ENCODE measurements at regions not wholly inside any gene's neighbourhood (a gene's known extent, or its start where the extent isn't known, plus 50 kb on each side); places are given as distances from the start of the nearest gene placed in this dataset.
"Not testable (repeated sequence)": the region's sequence is repeated elsewhere in the genome, so short reads cannot be mapped to it uniquely, and the experiment has no call there.

DNA sequence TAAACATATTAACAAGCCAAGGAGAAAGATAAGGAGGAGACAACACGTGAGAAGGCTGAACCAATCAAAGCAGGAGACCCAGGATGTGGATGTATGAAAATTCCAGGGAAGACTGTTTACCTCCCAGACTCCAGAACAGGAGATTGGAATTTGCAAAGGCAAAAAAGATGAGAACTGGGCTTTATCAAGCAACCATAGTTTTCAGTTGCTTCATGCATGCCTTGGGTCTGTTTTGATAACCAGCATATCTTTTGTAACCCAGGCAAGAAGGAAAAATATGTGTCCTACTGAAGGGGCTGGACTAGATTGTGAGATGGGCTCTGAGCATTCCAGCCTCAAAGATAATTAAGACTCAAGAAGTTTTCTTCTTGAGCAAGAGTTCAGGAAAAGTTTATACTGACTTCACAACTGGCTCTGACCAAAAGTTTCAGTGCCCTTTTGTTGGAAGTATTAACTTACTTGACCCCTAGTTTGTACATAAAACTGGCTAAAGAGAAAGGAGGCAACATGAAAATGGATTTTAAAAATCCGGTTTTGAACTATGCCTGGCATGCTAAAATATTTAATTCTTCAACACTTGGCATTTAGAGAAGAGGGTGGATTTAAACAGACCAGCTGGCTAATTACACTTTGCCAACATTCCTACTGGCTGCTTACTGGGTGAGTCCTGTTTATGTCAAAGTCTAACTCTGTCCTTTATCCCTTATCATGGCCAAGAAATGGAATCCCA, 79.3 kb upstream of the CD28 start:
- Histone ChIP-seq H3K36me3 (no peaks in the 10 kb centered on the region), H3K27me3 (no peaks in the 10 kb centered on the region), H3K4me3 (no peak overlapping the region), H3K27ac (no peak overlapping the region), H3K9ac (no peak overlapping the region), H3K9me3 (no peaks in the 10 kb centered on the region), H3K4me1 (peaks cover 6% of the 10 kb centered on the region; the same call in 1 of the 2 replicates), H3K4me2 (no peak overlapping the region), H4K20me1 (no peaks in the 10 kb centered on the region)
- TF ChIP-seq Cebpa-rat (IDR thresholded peaks at IDR 0.05) = no peak

DNA sequence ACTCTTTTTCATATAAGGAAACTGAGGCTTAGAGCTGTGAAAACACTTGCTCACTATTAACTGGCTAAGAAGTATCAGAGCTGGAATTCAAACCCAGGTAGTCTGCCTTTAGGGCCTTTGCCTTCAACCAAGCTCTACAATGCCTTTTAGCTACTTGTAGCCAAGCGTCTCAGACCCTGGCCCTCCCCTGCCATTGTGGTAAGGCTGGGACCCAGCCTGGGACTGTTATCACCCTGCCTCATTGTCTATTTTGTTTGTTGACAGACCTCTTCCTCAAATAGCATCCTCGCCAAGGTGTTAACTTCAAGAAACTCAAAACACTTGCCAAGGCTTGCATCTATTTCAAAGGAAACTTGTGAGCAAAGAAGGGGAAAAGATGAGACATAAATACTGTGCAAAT, 76.7 kb upstream of the CD28 start:
- Histone ChIP-seq H3K27ac (no peak overlapping the region), H3K36me3 (no peaks in the 10 kb centered on the region), H3K27me3 (no peaks in the 10 kb centered on the region), H4K20me1 (no peaks in the 10 kb centered on the region), H3K9ac (no peak overlapping the region), H3K4me3 (no peak overlapping the region), H3K4me2 (no peak overlapping the region), H3K9me3 (no peaks in the 10 kb centered on the region), H3K4me1 (peaks cover 6% of the 10 kb centered on the region; the same call in 1 of the 2 replicates)
- TF ChIP-seq Cebpa-rat (IDR thresholded peaks at IDR 0.05) = no peak

DNA sequence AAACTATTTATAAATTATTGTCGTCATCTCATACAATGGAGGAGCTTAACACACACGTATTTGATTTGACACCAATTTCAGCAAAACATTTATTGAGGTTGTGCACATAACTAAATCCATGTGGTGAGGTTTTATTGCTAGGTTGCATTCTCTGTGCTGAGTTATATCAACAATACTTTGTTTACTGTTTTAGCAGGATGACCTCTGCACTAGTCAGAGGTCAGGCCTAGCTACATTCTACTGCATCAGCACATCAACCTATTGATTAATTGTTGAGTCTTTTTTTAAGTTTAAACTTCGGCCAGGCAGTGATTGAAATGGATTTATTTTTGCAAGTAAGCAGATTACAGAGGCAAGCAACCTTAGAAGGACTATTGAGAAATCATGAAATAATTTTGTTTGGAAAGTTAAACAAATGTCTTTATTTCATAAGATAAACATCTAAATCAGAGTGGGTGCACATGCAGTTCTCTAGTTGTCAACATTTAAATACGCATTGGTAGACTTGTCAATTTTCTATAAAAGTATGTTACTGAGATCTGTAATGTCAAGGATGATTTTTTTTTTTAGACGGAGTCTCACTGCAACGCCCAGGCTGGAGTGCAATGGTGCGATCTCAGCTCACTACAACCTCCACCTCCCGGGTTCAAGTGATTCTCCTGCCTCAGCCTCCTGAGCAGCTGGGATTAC, 75.2 kb upstream of the CD28 start:
- TF ChIP-seq Cebpa-rat (IDR thresholded peaks at IDR 0.05) = no peak
- no peaks in the 10 kb centered on the region for H4K20me1 ChIP-seq
- no peak overlapping the region for H3K4me2 ChIP-seq
- H3K9me3 ChIP-seq = no peaks in the 10 kb centered on the region
- H3K36me3 ChIP-seq = no peaks in the 10 kb centered on the region
- H3K4me1 ChIP-seq = peaks cover 19% of the 10 kb centered on the region
- no peak overlapping the region for H3K4me3 ChIP-seq
- no peak overlapping the region for H3K9ac ChIP-seq
- H3K27me3 ChIP-seq = no peaks in the 10 kb centered on the region
- no peak overlapping the region for H3K27ac ChIP-seq

DNA sequence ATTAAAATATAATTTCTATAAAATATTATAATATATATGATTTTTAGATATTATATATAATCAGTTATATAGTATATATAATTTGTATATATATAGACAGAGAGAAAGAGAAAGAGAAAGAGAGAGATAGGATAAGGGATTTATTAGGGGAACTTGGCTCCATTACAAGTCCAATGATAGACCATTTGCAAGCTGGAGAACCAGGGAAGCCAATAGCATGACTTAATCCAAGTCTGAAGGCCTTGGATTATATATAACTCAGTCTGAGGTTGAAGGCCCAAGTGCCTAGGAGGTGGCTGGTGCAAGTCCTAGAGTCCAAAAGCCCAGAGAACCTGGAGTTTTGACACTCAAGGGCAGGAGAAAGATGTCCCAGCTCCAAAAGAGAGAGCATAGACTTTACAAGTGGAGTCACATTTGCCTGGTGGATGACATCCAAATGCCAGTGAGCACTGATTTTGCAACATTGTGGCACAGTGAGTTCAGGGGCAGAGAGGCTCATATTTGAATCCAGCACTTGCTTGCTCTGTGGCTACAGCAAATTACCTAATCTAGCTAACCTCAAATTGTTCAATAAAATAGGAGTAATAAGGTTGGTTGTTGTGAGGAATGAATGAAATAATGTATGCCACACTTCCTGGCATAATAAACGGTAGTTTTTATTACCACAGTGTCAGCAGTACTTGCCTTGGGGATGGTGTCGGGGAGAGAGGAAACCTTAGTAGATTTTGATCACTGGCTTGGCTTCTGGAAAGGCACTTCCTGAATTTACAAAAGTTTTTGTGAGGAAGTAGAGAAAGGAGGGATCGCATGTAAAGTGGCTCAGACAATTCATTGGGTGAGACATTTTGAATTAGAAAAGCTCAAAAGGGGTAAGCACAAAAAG, 69.6 kb upstream of the CD28 start:
- H3K36me3 ChIP-seq = no peaks in the 10 kb centered on the region
- no peaks in the 10 kb centered on the region for H4K20me1 ChIP-seq
- peaks cover 35% of the 10 kb centered on the region for H3K4me1 ChIP-seq
- peak overlapping the region; percentile 68 for H3K4me2 ChIP-seq
- H3K9ac ChIP-seq = no peak overlapping the region
- peaks cover 9% of the 10 kb centered on the region; the same call in 1 of the 2 replicates for H3K9me3 ChIP-seq
- no peaks in the 10 kb centered on the region for H3K27me3 ChIP-seq
- TF ChIP-seq Cebpa-rat (IDR thresholded peaks at IDR 0.05) = no peak
- no peak overlapping the region for H3K27ac ChIP-seq
- H3K4me3 ChIP-seq = no peak overlapping the region

DNA sequence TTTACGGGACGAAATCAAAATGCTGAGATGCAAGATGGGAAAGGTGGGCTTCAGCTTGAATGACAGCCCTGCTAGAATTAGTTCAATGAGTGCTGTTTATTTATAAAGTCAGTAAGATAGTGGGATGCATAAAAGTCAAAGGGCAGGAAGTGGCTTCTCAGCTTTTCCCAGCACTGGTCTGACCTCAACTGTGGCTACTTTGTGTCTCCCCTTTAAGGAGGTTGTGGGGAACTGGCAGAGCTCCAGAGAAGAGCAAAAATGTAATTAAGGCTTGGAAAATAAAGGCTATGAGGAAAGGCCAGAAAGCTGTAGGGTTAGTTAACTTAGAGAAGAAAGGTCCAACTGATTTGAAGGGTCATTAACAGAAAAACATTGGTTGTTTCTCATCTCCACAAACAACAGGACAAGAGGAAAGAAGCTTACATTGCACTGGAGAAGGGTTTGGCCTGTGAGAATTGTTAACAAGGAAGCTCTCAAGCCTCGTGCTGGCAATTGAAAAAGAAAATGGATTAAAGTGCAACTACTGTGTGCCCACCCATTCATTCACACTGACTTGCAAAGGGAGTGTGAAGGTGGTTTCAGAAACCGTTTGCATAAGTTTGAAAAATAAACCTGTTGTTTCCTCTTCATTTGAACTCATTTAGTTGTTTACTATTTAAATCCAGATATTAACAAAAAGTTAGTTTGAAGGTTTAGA, 68.8 kb upstream of the CD28 start:
- Histone ChIP-seq H3K4me2 (peak overlapping the region; percentile 68), H3K27ac (no peak overlapping the region; the same call in 1 of the 2 replicates), H3K27me3 (no peaks in the 10 kb centered on the region), H3K36me3 (no peaks in the 10 kb centered on the region), H3K4me1 (peaks cover 35% of the 10 kb centered on the region), H4K20me1 (no peaks in the 10 kb centered on the region), H3K4me3 (no peak overlapping the region), H3K9me3 (peaks cover 15% of the 10 kb centered on the region), H3K9ac (no peak overlapping the region)
- TF ChIP-seq Cebpa-rat (IDR thresholded peaks at IDR 0.05) = no peak

DNA sequence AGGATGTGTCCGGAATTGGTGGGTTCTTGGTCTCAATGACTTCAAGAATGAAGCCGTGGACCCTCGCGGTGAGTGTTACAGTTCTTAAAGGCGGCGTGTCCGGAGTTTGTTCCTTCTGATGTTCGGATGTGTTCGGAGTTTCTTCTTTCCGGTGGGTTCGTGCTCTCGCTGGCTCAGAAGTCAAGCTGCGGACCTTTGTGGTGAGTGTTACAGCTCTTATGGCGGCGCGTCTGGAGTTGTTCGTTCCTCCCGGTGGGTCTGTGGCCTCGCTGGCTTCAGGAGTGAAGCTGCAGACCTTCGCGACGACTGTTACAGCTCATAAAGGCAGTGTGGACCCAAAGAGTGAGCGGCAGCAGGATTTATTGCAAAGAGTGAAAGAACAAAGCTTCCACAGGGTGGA, 64.6 kb upstream of the CD28 start:
- H3K9me3 ChIP-seq = peaks cover 41% of the 10 kb centered on the region
- not testable (repeated sequence) for H4K20me1 ChIP-seq, H3K27ac ChIP-seq, H3K36me3 ChIP-seq, H3K9ac ChIP-seq, H3K4me3 ChIP-seq, H3K4me2 ChIP-seq, H3K27me3 ChIP-seq
- H3K4me1 ChIP-seq = peaks cover 15% of the 10 kb centered on the region

DNA sequence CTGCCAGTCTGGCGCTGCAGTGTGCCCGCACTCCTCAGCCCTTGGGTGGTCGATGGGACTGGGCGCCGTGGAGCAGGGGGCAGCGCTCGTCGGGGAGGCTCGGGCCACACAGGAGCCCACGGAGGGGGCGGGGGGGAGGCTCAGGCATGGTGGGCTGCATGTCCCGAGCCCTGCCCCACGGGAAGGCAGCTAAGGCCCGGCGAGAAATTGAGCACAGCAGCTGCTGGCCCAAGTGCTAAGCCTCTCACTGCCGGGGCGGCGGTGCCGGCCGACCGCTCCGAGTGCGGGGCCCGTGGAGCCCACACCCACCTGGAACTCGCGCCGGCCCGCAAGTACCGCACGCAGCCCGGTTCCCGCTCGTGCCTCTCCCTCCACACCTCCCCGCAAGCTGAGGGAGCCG, 63.6 kb upstream of the CD28 start:
- H3K9me3 ChIP-seq = peaks cover 41% of the 10 kb centered on the region
- not testable (repeated sequence) for H3K4me2 ChIP-seq, H3K27ac ChIP-seq, H3K4me1 ChIP-seq, H3K4me3 ChIP-seq, H3K9ac ChIP-seq, H3K27me3 ChIP-seq, H3K36me3 ChIP-seq, H4K20me1 ChIP-seq

DNA sequence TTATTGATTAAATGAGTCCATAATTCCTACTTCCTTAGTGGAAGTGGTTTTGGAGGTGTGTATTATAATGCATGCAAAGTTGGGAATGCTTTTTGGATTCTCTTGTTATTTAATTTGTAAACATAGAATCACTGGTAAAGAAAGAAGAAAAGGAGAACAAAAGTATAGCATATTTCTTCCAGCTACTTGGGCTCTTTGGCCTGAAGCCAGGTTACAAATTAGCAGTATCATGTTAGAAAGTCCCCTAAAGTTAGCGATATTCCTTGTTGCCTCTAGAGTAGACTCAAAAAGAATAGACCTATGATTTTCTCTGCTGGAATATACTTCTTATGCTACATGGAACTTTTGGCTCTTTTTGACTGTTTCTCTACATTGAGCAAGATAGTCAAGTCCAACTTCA, 60.6 kb upstream of the CD28 start:
- no peak overlapping the region for H3K4me2 ChIP-seq
- no peaks in the 10 kb centered on the region for H3K36me3 ChIP-seq
- peaks cover 38% of the 10 kb centered on the region for H3K9me3 ChIP-seq
- peaks cover 13% of the 10 kb centered on the region for H3K4me1 ChIP-seq
- H3K27me3 ChIP-seq = no peaks in the 10 kb centered on the region
- H3K27ac ChIP-seq = no peak overlapping the region
- TF ChIP-seq Cebpa-rat (IDR thresholded peaks at IDR 0.05) = no peak
- H3K4me3 ChIP-seq = no peak overlapping the region
- no peaks in the 10 kb centered on the region for H4K20me1 ChIP-seq
- H3K9ac ChIP-seq = no peak overlapping the region

DNA sequence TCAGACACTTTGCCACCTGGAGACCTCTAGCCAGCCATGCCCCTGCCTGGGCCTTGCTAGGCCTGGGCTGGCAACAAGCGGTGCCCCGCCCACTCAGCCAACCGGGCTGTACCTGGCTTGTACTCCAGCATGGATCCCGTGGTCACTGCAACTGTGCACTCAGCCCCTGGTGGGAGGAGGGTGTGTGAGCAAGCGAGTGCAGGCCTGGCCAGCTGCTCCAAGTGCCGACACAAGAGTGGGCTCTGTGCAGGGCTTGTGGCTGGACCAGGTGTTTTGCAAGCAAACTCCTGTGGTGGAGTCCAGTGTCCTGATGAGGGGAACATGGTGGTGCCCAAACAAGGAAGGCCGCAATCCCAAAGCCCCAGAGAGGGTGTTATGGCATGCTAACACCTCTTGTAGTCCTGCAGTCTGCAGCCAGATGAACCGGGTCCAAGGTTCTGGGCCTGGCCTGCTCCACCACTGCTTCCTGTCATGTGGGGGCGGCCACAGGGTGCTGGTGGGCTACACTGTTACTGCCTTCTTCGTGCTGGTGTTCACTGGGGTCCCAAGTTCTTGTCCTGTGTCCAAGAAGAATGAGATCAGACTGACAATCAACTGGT, 60.1 kb upstream of the CD28 start:
- H3K4me3 ChIP-seq = no peak overlapping the region
- H3K27ac ChIP-seq = no peak overlapping the region
- H3K27me3 ChIP-seq = no peaks in the 10 kb centered on the region
- H3K9me3 ChIP-seq = peaks cover 35% of the 10 kb centered on the region
- H3K36me3 ChIP-seq = no peaks in the 10 kb centered on the region
- no peak overlapping the region for H3K4me2 ChIP-seq
- no peak for TF ChIP-seq Cebpa-rat (IDR thresholded peaks at IDR 0.05)
- H3K4me1 ChIP-seq = peaks cover 18% of the 10 kb centered on the region
- H3K9ac ChIP-seq = no peak overlapping the region
- H4K20me1 ChIP-seq = no peaks in the 10 kb centered on the region
